ENCODE measurements at regions not wholly inside any gene's neighbourhood (a gene's known extent, or its start where the extent isn't known, plus 50 kb on each side); places are given as distances from the start of the nearest gene placed in this dataset.

DNA sequence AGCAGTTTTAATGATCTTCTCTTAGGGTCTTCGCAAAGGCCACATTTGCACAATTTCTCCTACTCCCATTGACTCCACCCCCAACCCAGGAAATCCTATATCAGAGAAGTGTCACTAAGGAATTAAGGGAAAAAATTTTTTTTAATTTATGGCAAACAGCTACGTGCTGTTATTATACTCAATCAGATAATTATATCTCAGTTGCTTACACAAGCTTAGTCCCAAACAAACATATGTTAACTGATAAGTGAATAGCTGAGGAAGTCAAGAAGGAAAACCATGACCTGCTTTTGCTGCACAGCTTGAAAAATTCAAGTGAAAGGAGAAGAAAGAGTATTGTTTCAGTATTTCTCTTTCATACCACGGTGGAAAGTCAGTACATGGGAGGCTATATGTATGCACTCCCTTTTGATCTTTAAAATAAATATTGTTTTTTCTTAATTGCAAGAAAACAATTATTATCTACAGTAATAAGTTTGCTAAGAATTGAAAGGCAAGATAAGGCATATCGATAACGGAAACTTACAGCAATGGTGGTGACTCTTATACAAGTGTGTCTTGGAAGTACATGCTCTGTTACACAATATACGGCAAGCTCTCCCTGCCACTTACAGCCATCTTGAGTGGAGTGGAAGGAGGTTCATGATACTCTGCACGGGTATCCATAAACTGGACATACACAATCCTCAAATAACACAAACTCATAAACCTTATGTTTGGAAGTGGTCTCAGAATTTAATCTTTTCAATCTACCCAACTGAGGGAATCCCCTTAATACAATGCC lies 167.9 kb upstream of the FREM1 start:
- no peak for DNase-seq (ENCODE audit: low spot score)
- Histone ChIP-seq H3K4me1 (ENCODE audit: insufficient read depth, low read length, poor library complexity, severe bottlenecking) (no peaks in the 10 kb centered on the region), H3K27ac (ENCODE audit: low read depth, low read length, poor library complexity, severe bottlenecking) (no peak overlapping the region), H3K4me3 (ENCODE audit: low read depth, low read length, poor library complexity, severe bottlenecking) (no peak overlapping the region), H3K36me3 (ENCODE audit: insufficient read depth, low read length, poor library complexity, severe bottlenecking) (no peaks in the 10 kb centered on the region), H3K9me3 (ENCODE audit: low read depth, low read length, poor library complexity, severe bottlenecking) (no peaks in the 10 kb centered on the region), H3K27me3 (replicated peaks; ENCODE audit: insufficient read depth, low read depth, low read length, poor library complexity) (no peaks in the 10 kb centered on the region)
- intact Hi-C loops (cut with micrococcal nuclease; ENCODE audit: unreplicated experiment) = no loop called here
- POLR2A ChIA-PET (ENCODE audit: low non-redundant PET) = no interaction called here
- CTCF ChIA-PET = no interaction called here
- no TSS peak for BruUV-seq (replicated peaks)
- TF ChIP-seq EZH2 (IDR thresholded peaks at IDR 0.05; ENCODE audit: borderline replicate concordance, low read depth, low read length, poor library complexity, severe bottlenecking) = no peak
- TF ChIP-seq, protein P1, sequence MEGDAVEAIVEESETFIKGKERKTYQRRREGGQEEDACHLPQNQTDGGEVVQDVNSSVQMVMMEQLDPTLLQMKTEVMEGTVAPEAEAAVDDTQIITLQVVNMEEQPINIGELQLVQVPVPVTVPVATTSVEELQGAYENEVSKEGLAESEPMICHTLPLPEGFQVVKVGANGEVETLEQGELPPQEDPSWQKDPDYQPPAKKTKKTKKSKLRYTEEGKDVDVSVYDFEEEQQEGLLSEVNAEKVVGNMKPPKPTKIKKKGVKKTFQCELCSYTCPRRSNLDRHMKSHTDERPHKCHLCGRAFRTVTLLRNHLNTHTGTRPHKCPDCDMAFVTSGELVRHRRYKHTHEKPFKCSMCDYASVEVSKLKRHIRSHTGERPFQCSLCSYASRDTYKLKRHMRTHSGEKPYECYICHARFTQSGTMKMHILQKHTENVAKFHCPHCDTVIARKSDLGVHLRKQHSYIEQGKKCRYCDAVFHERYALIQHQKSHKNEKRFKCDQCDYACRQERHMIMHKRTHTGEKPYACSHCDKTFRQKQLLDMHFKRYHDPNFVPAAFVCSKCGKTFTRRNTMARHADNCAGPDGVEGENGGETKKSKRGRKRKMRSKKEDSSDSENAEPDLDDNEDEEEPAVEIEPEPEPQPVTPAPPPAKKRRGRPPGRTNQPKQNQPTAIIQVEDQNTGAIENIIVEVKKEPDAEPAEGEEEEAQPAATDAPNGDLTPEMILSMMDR (conservative IDR thresholded peaks at IDR 0.05; ENCODE audit: low read depth, low read length) = no peak

DNA sequence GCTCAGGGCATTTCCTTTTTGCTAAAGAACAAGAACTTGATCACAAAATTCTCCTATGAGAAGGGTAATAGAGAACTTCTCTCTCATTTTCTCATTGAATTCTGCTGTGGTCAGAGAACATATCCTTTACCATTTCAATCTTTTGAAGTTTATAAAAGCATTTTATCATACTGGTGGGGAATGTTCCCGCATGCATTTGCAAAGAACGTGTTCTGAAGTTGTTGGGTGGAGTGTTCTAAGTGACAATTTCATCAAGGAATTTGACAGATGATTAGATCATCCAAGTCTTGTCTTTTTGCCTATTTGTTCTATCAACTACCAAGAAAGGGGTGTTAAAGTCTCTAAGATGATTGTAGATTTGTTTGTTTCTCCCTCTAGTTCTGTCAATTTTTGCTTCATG lies 163.4 kb upstream of the FREM1 start:
- Histone ChIP-seq H3K27ac (ENCODE audit: low read depth, low read length, poor library complexity, severe bottlenecking) (no peak overlapping the region), H3K9me3 (ENCODE audit: low read depth, low read length, poor library complexity, severe bottlenecking) (no peaks in the 10 kb centered on the region), H3K27me3 (replicated peaks; ENCODE audit: insufficient read depth, low read depth, low read length, poor library complexity) (no peaks in the 10 kb centered on the region), H3K4me3 (ENCODE audit: low read depth, low read length, poor library complexity, severe bottlenecking) (no peak overlapping the region), H3K4me1 (ENCODE audit: insufficient read depth, low read length, poor library complexity, severe bottlenecking) (peaks cover 10% of the 10 kb centered on the region), H3K36me3 (ENCODE audit: insufficient read depth, low read length, poor library complexity, severe bottlenecking) (no peaks in the 10 kb centered on the region)
- intact Hi-C loops (cut with micrococcal nuclease; ENCODE audit: unreplicated experiment) = no loop called here
- ChIA-PET CTCF (no interaction called here), POLR2A (ENCODE audit: low non-redundant PET) (no interaction called here)
- DNase-seq (ENCODE audit: low spot score) = no peak
- no TSS peak for BruUV-seq (replicated peaks)
- TF ChIP-seq, protein P1 (conservative IDR thresholded peaks at IDR 0.05; ENCODE audit: low read depth, low read length) = no peak
- no peak for TF ChIP-seq EZH2 (IDR thresholded peaks at IDR 0.05; ENCODE audit: borderline replicate concordance, low read depth, low read length, poor library complexity, severe bottlenecking)

DNA sequence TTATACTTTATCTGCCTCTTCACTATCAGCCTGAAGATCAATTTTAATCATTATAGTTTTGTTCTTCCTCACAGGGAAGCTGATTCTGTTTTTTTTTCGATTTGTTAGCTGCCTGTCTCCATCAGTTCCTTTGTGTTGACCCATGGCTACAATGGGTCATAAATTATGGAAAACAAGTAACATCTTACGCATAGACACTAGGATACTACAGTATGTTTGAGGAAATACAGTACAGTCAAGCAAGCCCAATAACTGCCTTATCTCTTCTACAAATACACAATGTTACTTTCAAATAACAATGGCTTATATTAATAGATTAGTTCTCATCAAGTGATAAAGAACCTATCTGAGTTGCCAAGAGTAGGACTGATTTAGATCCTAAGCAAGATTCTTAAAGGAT lies 160.5 kb upstream of the FREM1 start:
- intact Hi-C loops (cut with micrococcal nuclease; ENCODE audit: unreplicated experiment) = no loop called here

More for the DNA sequence above, 160.5 kb upstream of the FREM1 start:
- peaks cover 18% of the 10 kb centered on the region for H3K4me1 ChIP-seq (ENCODE audit: insufficient read depth, low read length, poor library complexity, severe bottlenecking)
- no peaks in the 10 kb centered on the region for H3K9me3 ChIP-seq (ENCODE audit: low read depth, low read length, poor library complexity, severe bottlenecking)
- BruUV-seq (replicated peaks) = no TSS peak
- TF ChIP-seq EZH2 (IDR thresholded peaks at IDR 0.05; ENCODE audit: borderline replicate concordance, low read depth, low read length, poor library complexity, severe bottlenecking) = no peak
- TF ChIP-seq, protein P1 (conservative IDR thresholded peaks at IDR 0.05; ENCODE audit: low read depth, low read length) = no peak
- no peaks in the 10 kb centered on the region for H3K36me3 ChIP-seq (ENCODE audit: insufficient read depth, low read length, poor library complexity, severe bottlenecking)
- no peaks in the 10 kb centered on the region for H3K27me3 ChIP-seq (replicated peaks; ENCODE audit: insufficient read depth, low read depth, low read length, poor library complexity)
- CTCF ChIA-PET = no interaction called here
- H3K4me3 ChIP-seq (ENCODE audit: low read depth, low read length, poor library complexity, severe bottlenecking) = no peak overlapping the region
- H3K27ac ChIP-seq (ENCODE audit: low read depth, low read length, poor library complexity, severe bottlenecking) = no peak overlapping the region
- DNase-seq (ENCODE audit: low spot score) = no peak
- POLR2A ChIA-PET (ENCODE audit: low non-redundant PET) = no interaction called here

Data from A673 (cell line).